Endothelial cell (in vitro differentiated cells): ENCODE measurements at regions not wholly inside any gene's neighbourhood (a gene's known extent, or its start where the extent isn't known, plus 50 kb on each side); places are given as distances from the start of the nearest gene placed in this dataset.
A peak's percentile ranks its signal among the peaks of the same experiment; 100 is the strongest.

Source experiments
- DNase-seq: peaks from one replicate; pipeline ENCODE4 v3.0.0; 2021; ENCODE audit warnings: low spot score
- H3K27ac Mint-ChIP-seq: one replicate; pipeline ENCODE4 v1.8.0; 2021; ENCODE audit warnings: mixed read lengths, inconsistent platforms; ENCODE audit not compliant: unreplicated experiment
- H3K27me3 Mint-ChIP-seq: one replicate; pipeline ENCODE4 v1.8.0; 2021; ENCODE audit warnings: mild to moderate bottlenecking, moderate library complexity, mixed read lengths, inconsistent platforms; ENCODE audit not compliant: unreplicated experiment
- H3K36me3 Mint-ChIP-seq: one replicate; pipeline ENCODE4 v1.8.0; 2021; ENCODE audit warnings: mild to moderate bottlenecking, low read depth, mixed read lengths, inconsistent platforms; ENCODE audit not compliant: unreplicated experiment
- H3K4me1 Mint-ChIP-seq: one replicate; pipeline ENCODE4 v1.8.0; 2021; ENCODE audit warnings: mild to moderate bottlenecking, mixed read lengths, inconsistent platforms; ENCODE audit not compliant: unreplicated experiment
- H3K4me3 Mint-ChIP-seq: one replicate; pipeline ENCODE4 v1.8.0; 2021; ENCODE audit warnings: mild to moderate bottlenecking, mixed read lengths, inconsistent platforms; ENCODE audit not compliant: unreplicated experiment
- H3K9me3 Mint-ChIP-seq: one replicate; pipeline ENCODE4 v1.8.0; 2021; ENCODE audit warnings: mixed read lengths, inconsistent platforms; ENCODE audit not compliant: unreplicated experiment
- TF ChIP-seq, protein P1 (sequence below): fragments of 200-600 bp; sonication (generic); IDR thresholded peaks from one replicate; pipeline ENCODE4 v1.5.0; 2021; ENCODE audit warnings: antibody characterized with exemption; ENCODE audit not compliant: unreplicated experiment

DNA sequence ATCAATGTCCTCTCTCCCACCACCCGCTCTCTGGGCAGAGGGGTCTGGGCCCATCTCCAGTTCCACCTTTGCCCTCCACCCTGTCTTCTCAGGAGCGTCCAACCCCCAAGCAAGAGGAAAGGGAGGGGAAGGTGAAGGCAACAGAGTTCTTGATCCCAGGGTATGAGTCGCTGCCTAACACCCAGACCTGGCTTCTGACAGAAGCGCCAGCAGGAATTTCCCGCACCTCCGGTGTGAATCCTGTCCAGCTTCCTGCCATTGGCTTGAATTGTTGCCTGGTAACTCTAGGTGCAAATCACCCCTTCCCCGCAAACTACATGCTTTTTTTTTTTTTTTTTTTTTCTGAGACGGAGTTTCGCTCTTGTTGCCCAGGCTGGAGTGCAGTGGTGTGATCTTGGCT is 84.2 kb upstream of the IER5L start:
- Mint-ChIP-seq H3K4me3 (no peak overlapping the region), H3K27ac (peak overlapping the region; percentile 99), H3K36me3 (no peaks in the 10 kb centered on the region), H3K4me1 (peaks cover 22% of the 10 kb centered on the region), H3K9me3 (no peaks in the 10 kb centered on the region), H3K27me3 (peaks cover 17% of the 10 kb centered on the region)
- TF ChIP-seq, protein P1, sequence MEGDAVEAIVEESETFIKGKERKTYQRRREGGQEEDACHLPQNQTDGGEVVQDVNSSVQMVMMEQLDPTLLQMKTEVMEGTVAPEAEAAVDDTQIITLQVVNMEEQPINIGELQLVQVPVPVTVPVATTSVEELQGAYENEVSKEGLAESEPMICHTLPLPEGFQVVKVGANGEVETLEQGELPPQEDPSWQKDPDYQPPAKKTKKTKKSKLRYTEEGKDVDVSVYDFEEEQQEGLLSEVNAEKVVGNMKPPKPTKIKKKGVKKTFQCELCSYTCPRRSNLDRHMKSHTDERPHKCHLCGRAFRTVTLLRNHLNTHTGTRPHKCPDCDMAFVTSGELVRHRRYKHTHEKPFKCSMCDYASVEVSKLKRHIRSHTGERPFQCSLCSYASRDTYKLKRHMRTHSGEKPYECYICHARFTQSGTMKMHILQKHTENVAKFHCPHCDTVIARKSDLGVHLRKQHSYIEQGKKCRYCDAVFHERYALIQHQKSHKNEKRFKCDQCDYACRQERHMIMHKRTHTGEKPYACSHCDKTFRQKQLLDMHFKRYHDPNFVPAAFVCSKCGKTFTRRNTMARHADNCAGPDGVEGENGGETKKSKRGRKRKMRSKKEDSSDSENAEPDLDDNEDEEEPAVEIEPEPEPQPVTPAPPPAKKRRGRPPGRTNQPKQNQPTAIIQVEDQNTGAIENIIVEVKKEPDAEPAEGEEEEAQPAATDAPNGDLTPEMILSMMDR, result no peak
- peak; percentile 53 for DNase-seq

- TF ChIP-seq, protein P1, result no peak
- Mint-ChIP-seq H3K27ac (no peak overlapping the region), H3K9me3 (no peaks in the 10 kb centered on the region), H3K27me3 (peaks cover 17% of the 10 kb centered on the region), H3K4me1 (peaks cover 22% of the 10 kb centered on the region), H3K36me3 (no peaks in the 10 kb centered on the region), H3K4me3 (peak overlapping the region; percentile 65)
- no peak for DNase-seq
Observed at GRCh38 chr9:129259375-129259774, 81.3 kb upstream of the IER5L start.

GRCh38 chr9:129258823-129259301 is 80.8 kb upstream of the IER5L start:
- H3K27me3 Mint-ChIP-seq, result peaks cover 17% of the 10 kb centered on the region
- peaks cover 22% of the 10 kb centered on the region for H3K4me1 Mint-ChIP-seq

DNA sequence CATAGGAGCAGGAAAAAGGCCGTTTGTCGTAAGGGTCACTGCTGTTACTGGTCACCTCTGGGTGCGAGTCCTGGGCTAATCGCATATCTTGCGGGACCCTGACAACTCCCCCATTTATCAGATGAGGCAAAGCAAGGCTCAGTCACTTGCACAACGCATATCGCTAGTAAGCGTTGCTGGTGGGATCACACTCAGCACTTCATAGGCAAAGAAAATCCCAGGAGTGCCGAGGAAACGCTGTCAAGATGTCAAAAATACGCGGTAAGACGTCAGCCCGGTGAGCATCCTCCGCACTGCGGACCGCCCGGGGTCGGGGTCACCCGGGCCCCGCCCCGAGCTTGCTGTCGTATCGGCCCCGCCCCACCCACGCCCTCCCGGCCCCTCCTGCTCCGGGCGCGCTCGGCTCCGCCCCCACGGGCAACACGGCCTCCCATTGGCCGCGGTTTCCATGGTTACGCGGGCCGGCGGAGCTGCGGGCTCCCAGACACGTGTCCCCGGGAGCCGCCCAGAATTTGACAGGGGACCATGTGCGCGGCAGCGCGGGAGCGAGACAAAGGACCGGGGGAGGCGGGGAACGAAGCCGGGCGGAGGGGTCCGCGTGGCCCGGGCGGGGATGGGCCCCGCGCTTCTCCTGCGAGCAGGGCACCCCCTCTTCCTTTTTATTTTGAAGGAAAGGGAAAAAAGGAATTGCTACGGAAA is 80.2 kb upstream of the IER5L start:
- Mint-ChIP-seq H3K9me3 (no peaks in the 10 kb centered on the region), H3K27me3 (peaks cover 17% of the 10 kb centered on the region), H3K36me3 (no peaks in the 10 kb centered on the region), H3K27ac (no peak overlapping the region), H3K4me3 (no peak overlapping the region), H3K4me1 (peaks cover 22% of the 10 kb centered on the region)
- TF ChIP-seq, protein P1, result no peak
- peak; percentile 96 for DNase-seq

More at GRCh38 chr9:129258823-129259301, 80.8 kb upstream of the IER5L start:
- Mint-ChIP-seq H3K36me3 (no peaks in the 10 kb centered on the region), H3K27ac (no peak overlapping the region), H3K9me3 (no peaks in the 10 kb centered on the region), H3K4me3 (peak overlapping the region; percentile 65)
- no peak for DNase-seq
- TF ChIP-seq, protein P1, result no peak

GRCh38 chr9:129256959-129257713 is 79.1 kb upstream of the IER5L start:
- H3K27ac Mint-ChIP-seq, result no peak overlapping the region
- TF ChIP-seq, protein P1, result no peak
- H3K36me3 Mint-ChIP-seq, result no peaks in the 10 kb centered on the region
- no peaks in the 10 kb centered on the region for H3K9me3 Mint-ChIP-seq
- H3K4me3 Mint-ChIP-seq, result peak overlapping the region; percentile 9
- H3K27me3 Mint-ChIP-seq, result peaks cover 14% of the 10 kb centered on the region
- H3K4me1 Mint-ChIP-seq, result peaks cover 16% of the 10 kb centered on the region
- DNase-seq, result no peak
